ENCODE measurements at regions not wholly inside any gene's neighbourhood (a gene's known extent, or its start where the extent isn't known, plus 50 kb on each side); places are given as distances from the start of the nearest gene placed in this dataset.
"Not testable (repeated sequence)": the region's sequence is repeated elsewhere in the genome, so short reads cannot be mapped to it uniquely, and the experiment has no call there.

DNA sequence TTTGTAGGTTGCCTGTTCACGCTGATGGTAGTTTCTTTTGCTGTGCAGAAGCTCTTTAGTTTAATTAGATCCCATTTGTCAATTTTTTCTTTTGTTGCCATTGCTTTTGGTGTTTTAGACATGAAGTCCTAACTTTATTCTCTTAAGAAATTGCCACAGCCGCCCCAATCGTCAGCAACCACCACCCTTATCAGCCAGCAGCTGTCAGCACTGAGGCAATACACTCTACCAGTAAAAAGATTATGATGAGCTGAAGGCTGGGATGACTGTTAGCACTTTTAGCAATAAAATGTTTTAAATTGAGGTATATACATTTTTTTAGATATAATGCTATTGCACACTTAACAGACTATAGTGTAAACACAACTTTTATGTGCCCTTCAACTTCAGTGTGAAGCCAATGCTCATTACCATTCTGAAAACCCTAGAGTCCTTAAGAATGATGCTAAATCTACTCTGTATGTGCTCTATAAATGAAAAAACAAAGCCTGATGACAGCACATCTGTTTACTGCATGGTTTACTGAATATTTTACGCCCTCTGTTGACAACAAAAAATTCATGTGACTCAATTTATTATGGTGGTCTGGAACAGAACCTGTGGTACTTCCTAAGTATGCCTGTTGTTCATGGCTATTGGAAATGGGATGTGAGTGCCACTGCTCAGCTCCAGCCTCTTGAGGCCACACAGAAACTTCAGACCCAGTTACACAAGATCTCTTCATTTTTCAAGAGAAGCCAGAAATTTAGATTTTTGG lies 197.4 kb downstream of the DUSP6 start:
- no peaks in the 10 kb centered on the region for H3K36me3 ChIP-seq (ENCODE audit: control insufficient read depth in 4 of 4, insufficient read depth in 4 of 4, low read length in 4 of 4)
- H3K9me3 ChIP-seq (ENCODE audit: control insufficient read depth in 4 of 4, insufficient read depth in 3 of 4, low read length in 3 of 4) = no peaks in the 10 kb centered on the region
- no peak overlapping the region for H3K27ac ChIP-seq (ENCODE audit: low read depth in 1 of 2, low read length in 1 of 2)
- H3K27me3 ChIP-seq (ENCODE audit: control insufficient read depth in 3 of 3, insufficient read depth in 3 of 3, low read length in 2 of 3) = no peaks in the 10 kb centered on the region
- peaks cover 0 to 8% (median 0%) of the 10 kb centered on the region in 5 donors for H3K4me1 ChIP-seq (ENCODE audit: control insufficient read depth in 5 of 5, insufficient read depth in 5 of 5, low read length in 5 of 5)
- WGBS, 2 donors = 77 to 86% methylated on average over 4 of the region's 4 CpGs
- no peak for DNase-seq
- H3K9ac ChIP-seq (ENCODE audit: insufficient read depth in 1 of 2, low read length in 2 of 2) = no peak overlapping the region
- TF ChIP-seq, protein P1, sequence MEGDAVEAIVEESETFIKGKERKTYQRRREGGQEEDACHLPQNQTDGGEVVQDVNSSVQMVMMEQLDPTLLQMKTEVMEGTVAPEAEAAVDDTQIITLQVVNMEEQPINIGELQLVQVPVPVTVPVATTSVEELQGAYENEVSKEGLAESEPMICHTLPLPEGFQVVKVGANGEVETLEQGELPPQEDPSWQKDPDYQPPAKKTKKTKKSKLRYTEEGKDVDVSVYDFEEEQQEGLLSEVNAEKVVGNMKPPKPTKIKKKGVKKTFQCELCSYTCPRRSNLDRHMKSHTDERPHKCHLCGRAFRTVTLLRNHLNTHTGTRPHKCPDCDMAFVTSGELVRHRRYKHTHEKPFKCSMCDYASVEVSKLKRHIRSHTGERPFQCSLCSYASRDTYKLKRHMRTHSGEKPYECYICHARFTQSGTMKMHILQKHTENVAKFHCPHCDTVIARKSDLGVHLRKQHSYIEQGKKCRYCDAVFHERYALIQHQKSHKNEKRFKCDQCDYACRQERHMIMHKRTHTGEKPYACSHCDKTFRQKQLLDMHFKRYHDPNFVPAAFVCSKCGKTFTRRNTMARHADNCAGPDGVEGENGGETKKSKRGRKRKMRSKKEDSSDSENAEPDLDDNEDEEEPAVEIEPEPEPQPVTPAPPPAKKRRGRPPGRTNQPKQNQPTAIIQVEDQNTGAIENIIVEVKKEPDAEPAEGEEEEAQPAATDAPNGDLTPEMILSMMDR (IDR thresholded peaks at IDR 0.05; ENCODE audit: control extremely low read depth, extremely low read depth) = no peak
- H3K4me3 ChIP-seq = no peak overlapping the region
- ATAC-seq (ENCODE audit: insufficient read depth, low FRiP score) = no peak

DNA sequence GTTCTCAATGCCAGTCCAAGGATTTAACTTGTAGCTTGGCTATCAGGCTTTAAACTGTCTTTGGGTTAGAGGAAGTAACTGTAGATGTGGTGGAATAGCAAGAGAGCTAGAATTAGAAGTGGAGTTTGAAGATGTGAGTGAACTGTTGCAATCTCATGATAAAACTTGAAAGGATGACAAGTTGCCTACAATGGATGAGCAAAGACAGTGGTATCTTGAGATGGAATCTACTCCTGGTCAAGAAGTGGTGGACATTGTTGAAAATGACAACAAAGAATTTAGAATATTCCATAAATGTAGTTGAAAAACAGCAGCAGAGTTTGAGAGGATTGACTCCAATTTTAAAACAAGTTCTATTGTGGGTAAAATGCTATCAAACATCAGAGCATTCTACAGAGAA lies 199.0 kb downstream of the DUSP6 start:
- no peaks in the 10 kb centered on the region for H3K9me3 ChIP-seq (ENCODE audit: control insufficient read depth in 4 of 4, insufficient read depth in 3 of 4, low read length in 3 of 4)
- no peaks in the 10 kb centered on the region for H3K36me3 ChIP-seq (ENCODE audit: control insufficient read depth in 4 of 4, insufficient read depth in 4 of 4, low read length in 4 of 4)
- TF ChIP-seq, protein P1 (IDR thresholded peaks at IDR 0.05; ENCODE audit: control extremely low read depth, extremely low read depth) = no peak
- peaks cover 0 to 8% (median 0%) of the 10 kb centered on the region in 5 donors for H3K4me1 ChIP-seq (ENCODE audit: control insufficient read depth in 5 of 5, insufficient read depth in 5 of 5, low read length in 5 of 5)
- H3K27me3 ChIP-seq (ENCODE audit: control insufficient read depth in 3 of 3, insufficient read depth in 3 of 3, low read length in 2 of 3) = no peaks in the 10 kb centered on the region
- no peak overlapping the region for H3K27ac ChIP-seq (ENCODE audit: low read depth in 1 of 2, low read length in 1 of 2)
- no peak overlapping the region for H3K9ac ChIP-seq (ENCODE audit: insufficient read depth in 1 of 2, low read length in 2 of 2)
- no peak for DNase-seq
- no peak overlapping the region for H3K4me3 ChIP-seq
- ATAC-seq (ENCODE audit: insufficient read depth, low FRiP score) = no peak

DNA sequence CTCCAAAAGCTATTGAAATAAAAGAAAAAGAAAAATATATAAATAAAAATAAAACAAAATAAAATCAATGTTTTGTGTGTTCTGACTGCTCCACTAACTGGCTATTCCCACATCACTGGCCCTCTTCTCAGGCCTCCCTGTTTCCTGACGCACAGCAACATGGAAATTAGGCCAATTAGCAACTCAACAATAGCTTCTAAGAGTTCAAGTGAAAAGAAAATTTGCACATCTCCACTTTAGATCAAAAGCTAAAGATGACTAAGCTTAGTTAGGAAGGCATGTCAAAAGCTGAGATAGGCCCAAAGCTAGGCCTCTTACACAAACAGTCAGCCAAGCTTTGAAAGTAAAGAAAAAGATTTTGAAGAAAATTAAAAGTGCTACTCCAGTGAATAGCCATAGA lies 200.8 kb downstream of the DUSP6 start:
- Histone ChIP-seq H3K9ac (ENCODE audit: insufficient read depth in 1 of 2, low read length in 2 of 2) (no peak overlapping the region), H3K27ac (ENCODE audit: low read depth in 1 of 2, low read length in 1 of 2) (no peak overlapping the region), H3K27me3 (ENCODE audit: control insufficient read depth in 3 of 3, insufficient read depth in 3 of 3, low read length in 2 of 3) (no peaks in the 10 kb centered on the region), H3K9me3 (ENCODE audit: control insufficient read depth in 4 of 4, insufficient read depth in 3 of 4, low read length in 3 of 4) (no peaks in the 10 kb centered on the region), H3K36me3 (ENCODE audit: control insufficient read depth in 4 of 4, insufficient read depth in 4 of 4, low read length in 4 of 4) (no peaks in the 10 kb centered on the region), H3K4me1 (ENCODE audit: control insufficient read depth in 5 of 5, insufficient read depth in 5 of 5, low read length in 5 of 5) (no peaks in the 10 kb centered on the region), H3K4me3 (no peak overlapping the region)
- ATAC-seq (ENCODE audit: insufficient read depth, low FRiP score) = no peak
- no peak for DNase-seq
- WGBS, 2 donors = 87 to 92% methylated on average over 1 of the region's 1 CpG
- TF ChIP-seq, protein P1 (IDR thresholded peaks at IDR 0.05; ENCODE audit: control extremely low read depth, extremely low read depth) = no peak

DNA sequence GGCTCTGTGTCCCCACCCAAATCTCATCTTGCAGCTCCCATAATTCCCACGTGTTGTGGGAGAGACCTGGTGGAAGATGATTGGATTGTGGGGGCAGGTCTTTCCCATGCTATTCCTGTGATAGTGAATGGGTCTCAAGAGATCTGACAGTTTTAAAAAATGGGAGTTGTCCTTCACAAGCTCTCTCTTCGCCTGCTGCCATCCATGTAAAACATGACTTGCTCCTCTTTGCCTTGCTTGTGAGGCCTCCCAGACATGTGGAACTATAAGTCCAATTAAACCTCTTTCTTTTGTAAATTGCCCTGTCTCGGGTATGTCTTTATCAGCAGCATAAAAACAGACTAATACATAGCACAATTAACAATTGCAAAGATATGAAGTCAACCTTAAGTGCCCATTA lies 201.5 kb downstream of the DUSP6 start:
- not testable (repeated sequence) for H3K4me3 ChIP-seq; H3K4me1 ChIP-seq (ENCODE audit: control insufficient read depth in 5 of 5, insufficient read depth in 5 of 5, low read length in 5 of 5); H3K27ac ChIP-seq (ENCODE audit: low read depth in 1 of 2, low read length in 1 of 2); H3K36me3 ChIP-seq (ENCODE audit: control insufficient read depth in 4 of 4, insufficient read depth in 4 of 4, low read length in 4 of 4); H3K27me3 ChIP-seq (ENCODE audit: control insufficient read depth in 3 of 3, insufficient read depth in 3 of 3, low read length in 2 of 3); DNase-seq; ATAC-seq (ENCODE audit: insufficient read depth, low FRiP score); H3K9ac ChIP-seq (ENCODE audit: insufficient read depth in 1 of 2, low read length in 2 of 2); H3K9me3 ChIP-seq (ENCODE audit: control insufficient read depth in 4 of 4, insufficient read depth in 3 of 4, low read length in 3 of 4)
- WGBS, 2 donors = 93 to 97% methylated on average over 3 of the region's 3 CpGs

Measured in lung (tissue), 11 donors.